ENCODE measurements at regions not wholly inside any gene's neighbourhood (a gene's known extent, or its start where the extent isn't known, plus 50 kb on each side); places are given as distances from the start of the nearest gene placed in this dataset.
"Not testable (repeated sequence)": the region's sequence is repeated elsewhere in the genome, so short reads cannot be mapped to it uniquely, and the experiment has no call there.

GRCh38 chr2:64251497-64252250 lies 107.5 kb upstream of the PELI1 start:
- DNase-seq (ENCODE audit: low spot score), result no peak

- DNase-seq (ENCODE audit: low spot score), result not testable (repeated sequence)
Measured at GRCh38 chr2:64252251-64252978, 108.2 kb upstream of the PELI1 start.

- not testable (repeated sequence) for DNase-seq (ENCODE audit: low spot score)
Measured at GRCh38 chr2:64253421-64253820, 109.2 kb upstream of the PELI1 start.

- DNase-seq (ENCODE audit: low spot score), result no peak
Measured at GRCh38 chr2:64258566-64258965, 114.3 kb upstream of the PELI1 start.

- DNase-seq (ENCODE audit: low spot score), result no peak
Measured at GRCh38 chr2:64259312-64259711, 115.1 kb upstream of the PELI1 start.

GRCh38 chr2:64260093-64260803 lies 116.0 kb upstream of the PELI1 start:
- DNase-seq (ENCODE audit: low spot score), result no peak

- no peak for DNase-seq (ENCODE audit: low spot score)
Measured at GRCh38 chr2:64260817-64261216, 116.6 kb upstream of the PELI1 start.

GRCh38 chr2:64262071-64262470 lies 117.9 kb upstream of the PELI1 start:
- no peak for DNase-seq (ENCODE audit: low spot score)

GRCh38 chr2:64262816-64263215 lies 118.6 kb upstream of the PELI1 start:
- DNase-seq (ENCODE audit: low spot score), result no peak

- peak; percentile 17 for DNase-seq (ENCODE audit: low spot score)
Measured at GRCh38 chr2:64263315-64263714, 119.1 kb upstream of the PELI1 start.

GRCh38 chr2:64267699-64268098 lies 123.5 kb upstream of the PELI1 start:
- no peak for DNase-seq (ENCODE audit: low spot score)

- no peak for DNase-seq (ENCODE audit: low spot score)
Measured at GRCh38 chr2:64268330-64269048, 124.3 kb upstream of the PELI1 start.

- DNase-seq (ENCODE audit: low spot score), result peak; percentile 81
Measured at GRCh38 chr2:64273524-64274398, 129.5 kb upstream of the PELI1 start.

- no peak for DNase-seq (ENCODE audit: low spot score)
Measured at GRCh38 chr2:64274399-64275173, 130.4 kb upstream of the PELI1 start.

- no peak for DNase-seq (ENCODE audit: low spot score)
Measured at GRCh38 chr2:64275174-64275466, 130.9 kb upstream of the PELI1 start.

- peak; percentile 51 for DNase-seq (ENCODE audit: low spot score)
Measured at GRCh38 chr2:64276417-64277095, 132.3 kb upstream of the PELI1 start.

GRCh38 chr2:64277101-64277849 lies 133.1 kb upstream of the PELI1 start:
- DNase-seq (ENCODE audit: low spot score), result no peak

GRCh38 chr2:64280812-64281211 lies 136.6 kb upstream of the PELI1 start:
- DNase-seq (ENCODE audit: low spot score), result not testable (repeated sequence)

- DNase-seq (ENCODE audit: low spot score), result no peak
Measured at GRCh38 chr2:64283006-64283570, 138.9 kb upstream of the PELI1 start.

Data from hepatic stellate cell (primary cell).